ENCODE measurements at regions not wholly inside any gene's neighbourhood (a gene's known extent, or its start where the extent isn't known, plus 50 kb on each side); places are given as distances from the start of the nearest gene placed in this dataset.

- no peak for TF ChIP-seq CTCF (IDR thresholded peaks at IDR 0.05; ENCODE audit: insufficient read depth, low read length, poor library complexity, severe bottlenecking)
- no peak for DNase-seq (ENCODE audit: low read depth)
- Histone ChIP-seq H3K36me3 (ENCODE audit: control insufficient read depth, insufficient read depth, low read length) (no peaks in the 10 kb centered on the region), H3K4me3 (ENCODE audit: low read depth, low read length) (no peak overlapping the region), H3K27me3 (ENCODE audit: control insufficient read depth, insufficient read depth, low read length) (no peaks in the 10 kb centered on the region)
Observed at GRCh38 chr2:185132501-185133041, 534.2 kb downstream of the ZNF804A start.

GRCh38 chr2:185137700-185138099 is 539.4 kb downstream of the ZNF804A start:
- Histone ChIP-seq H3K4me3 (ENCODE audit: low read depth, low read length) (no peak overlapping the region), H3K36me3 (ENCODE audit: control insufficient read depth, insufficient read depth, low read length) (no peaks in the 10 kb centered on the region), H3K27me3 (ENCODE audit: control insufficient read depth, insufficient read depth, low read length) (no peaks in the 10 kb centered on the region)
- DNase-seq (ENCODE audit: low read depth): no peak
- no peak for TF ChIP-seq CTCF (IDR thresholded peaks at IDR 0.05; ENCODE audit: insufficient read depth, low read length, poor library complexity, severe bottlenecking)

GRCh38 chr2:185142677-185143076 is 544.3 kb downstream of the ZNF804A start:
- H3K27me3 ChIP-seq (ENCODE audit: control insufficient read depth, insufficient read depth, low read length): no peaks in the 10 kb centered on the region
- no peaks in the 10 kb centered on the region for H3K36me3 ChIP-seq (ENCODE audit: control insufficient read depth, insufficient read depth, low read length)
- no peak for TF ChIP-seq CTCF (IDR thresholded peaks at IDR 0.05; ENCODE audit: insufficient read depth, low read length, poor library complexity, severe bottlenecking)
- no peak overlapping the region for H3K4me3 ChIP-seq (ENCODE audit: low read depth, low read length)
- no peak for DNase-seq (ENCODE audit: low read depth)

- TF ChIP-seq CTCF (IDR thresholded peaks at IDR 0.05; ENCODE audit: insufficient read depth, low read length, poor library complexity, severe bottlenecking): no peak
- H3K27me3 ChIP-seq (ENCODE audit: control insufficient read depth, insufficient read depth, low read length): no peaks in the 10 kb centered on the region
- DNase-seq (ENCODE audit: low read depth): no peak
Observed at GRCh38 chr2:185144159-185144919, 546.0 kb downstream of the ZNF804A start.

GRCh38 chr2:185145316-185146121 is 547.2 kb downstream of the ZNF804A start:
- TF ChIP-seq CTCF (IDR thresholded peaks at IDR 0.05; ENCODE audit: insufficient read depth, low read length, poor library complexity, severe bottlenecking): no peak
- H3K4me3 ChIP-seq (ENCODE audit: low read depth, low read length): no peak overlapping the region

More at GRCh38 chr2:185144159-185144919, 546.0 kb downstream of the ZNF804A start:
- Histone ChIP-seq H3K36me3 (ENCODE audit: control insufficient read depth, insufficient read depth, low read length) (no peaks in the 10 kb centered on the region), H3K4me3 (ENCODE audit: low read depth, low read length) (no peak overlapping the region)

More at GRCh38 chr2:185145316-185146121, 547.2 kb downstream of the ZNF804A start:
- Histone ChIP-seq H3K36me3 (ENCODE audit: control insufficient read depth, insufficient read depth, low read length) (no peaks in the 10 kb centered on the region), H3K27me3 (ENCODE audit: control insufficient read depth, insufficient read depth, low read length) (no peaks in the 10 kb centered on the region)
- no peak for DNase-seq (ENCODE audit: low read depth)

Data from kidney epithelial cell (primary cell).